ENCODE measurements at regions not wholly inside any gene's neighbourhood (a gene's known extent, or its start where the extent isn't known, plus 50 kb on each side); places are given as distances from the start of the nearest gene placed in this dataset.

GRCh38 chr6:27545271-27546046, 72.6 kb upstream of the ZNF184 start (continued):
- 0 out of 2 replicates have a peak, but pooled peaks have one; percentile 12 for TF ChIP-seq ATF7 (IDR thresholded peaks at IDR 0.05)
- peak; percentile 67; the same call in 1 of the 2 replicates for TF ChIP-seq ATF7 (CRISPR knock-in tag; IDR thresholded peaks at IDR 0.05)
- peak; percentile 25 for TF ChIP-seq HNRNPLL (IDR thresholded peaks at IDR 0.05; ENCODE audit: low read depth, low read length, poor library complexity, severe bottlenecking)
- no peak; the same call in 1 of the 2 replicates for TF ChIP-seq ZNF264 (CRISPR knock-in tag; IDR thresholded peaks at IDR 0.05)
- no peak; the same call in 1 of the 2 replicates for TF ChIP-seq MYC (CRISPR knock-in tag; IDR thresholded peaks at IDR 0.05; ENCODE audit: borderline replicate concordance)
- no peak for TF ChIP-seq DBP (CRISPR knock-in tag; IDR thresholded peaks at IDR 0.05; ENCODE audit: not compliant biosample characterization)
- TF ChIP-seq ZKSCAN5 (CRISPR knock-in tag; IDR thresholded peaks at IDR 0.05): no peak
- TF ChIP-seq KDM2A (CRISPR knock-in tag; IDR thresholded peaks at IDR 0.05; ENCODE audit: borderline replicate concordance, low read depth): peak; percentile 93
- no peak for TF ChIP-seq ZNF484 (CRISPR knock-in tag; IDR thresholded peaks at IDR 0.05; ENCODE audit: borderline replicate concordance, low read depth)
- TF ChIP-seq ZFP37 (CRISPR knock-in tag; IDR thresholded peaks at IDR 0.05; ENCODE audit: borderline replicate concordance): peak; percentile 36; the same call in 1 of the 2 replicates
- peak; percentile 53 for TF ChIP-seq UBTF (CRISPR knock-in tag; IDR thresholded peaks at IDR 0.05)
- no peak for TF ChIP-seq ZNF850 (CRISPR knock-in tag; conservative IDR thresholded peaks at IDR 0.05)
- no peak for TF ChIP-seq ARNTL (CRISPR knock-in tag; IDR thresholded peaks at IDR 0.05)
- TF ChIP-seq AHR (CRISPR knock-in tag; IDR thresholded peaks at IDR 0.05): no peak
- no peak for TF ChIP-seq RERE (CRISPR knock-in tag; IDR thresholded peaks at IDR 0.05; ENCODE audit: low read depth)
- no peak for TF ChIP-seq ZNF567 (CRISPR knock-in tag; IDR thresholded peaks at IDR 0.05; ENCODE audit: borderline replicate concordance)
- TF ChIP-seq ZNF652 (CRISPR knock-in tag; IDR thresholded peaks at IDR 0.05; ENCODE audit: borderline replicate concordance, low read depth): peak; percentile 20; the same call in 1 of the 2 replicates
- TF ChIP-seq HDAC1 (CRISPR knock-in tag; IDR thresholded peaks at IDR 0.05): peak; percentile 69
- peak; percentile 91 for TF ChIP-seq ZNF781 (CRISPR knock-in tag; IDR thresholded peaks at IDR 0.05; ENCODE audit: borderline replicate concordance, not compliant biosample characterization)
- TF ChIP-seq NFE2L1 (CRISPR knock-in tag; IDR thresholded peaks at IDR 0.05; ENCODE audit: borderline replicate concordance): no peak
- TF ChIP-seq TAF15 (IDR thresholded peaks at IDR 0.05; ENCODE audit: low read depth, low read length, poor library complexity, severe bottlenecking): no peak
- no peak for TF ChIP-seq DMAP1 (CRISPR knock-in tag; IDR thresholded peaks at IDR 0.05)

Data from HepG2 (cell line).